Activated T-cell treated with anti-CD3 and anti-CD28 coated beads for 24 hours (primary cell): ENCODE measurements at regions not wholly inside any gene's neighbourhood (a gene's known extent, or its start where the extent isn't known, plus 50 kb on each side); places are given as distances from the start of the nearest gene placed in this dataset.
"Not testable (repeated sequence)": the region's sequence is repeated elsewhere in the genome, so short reads cannot be mapped to it uniquely, and the experiment has no call there.

Experiments used
- DNase-seq: peaks from one replicate; pipeline ENCODE4 v3.0.0-alpha.2; 2020; ENCODE audit warnings: low read depth

DNA sequence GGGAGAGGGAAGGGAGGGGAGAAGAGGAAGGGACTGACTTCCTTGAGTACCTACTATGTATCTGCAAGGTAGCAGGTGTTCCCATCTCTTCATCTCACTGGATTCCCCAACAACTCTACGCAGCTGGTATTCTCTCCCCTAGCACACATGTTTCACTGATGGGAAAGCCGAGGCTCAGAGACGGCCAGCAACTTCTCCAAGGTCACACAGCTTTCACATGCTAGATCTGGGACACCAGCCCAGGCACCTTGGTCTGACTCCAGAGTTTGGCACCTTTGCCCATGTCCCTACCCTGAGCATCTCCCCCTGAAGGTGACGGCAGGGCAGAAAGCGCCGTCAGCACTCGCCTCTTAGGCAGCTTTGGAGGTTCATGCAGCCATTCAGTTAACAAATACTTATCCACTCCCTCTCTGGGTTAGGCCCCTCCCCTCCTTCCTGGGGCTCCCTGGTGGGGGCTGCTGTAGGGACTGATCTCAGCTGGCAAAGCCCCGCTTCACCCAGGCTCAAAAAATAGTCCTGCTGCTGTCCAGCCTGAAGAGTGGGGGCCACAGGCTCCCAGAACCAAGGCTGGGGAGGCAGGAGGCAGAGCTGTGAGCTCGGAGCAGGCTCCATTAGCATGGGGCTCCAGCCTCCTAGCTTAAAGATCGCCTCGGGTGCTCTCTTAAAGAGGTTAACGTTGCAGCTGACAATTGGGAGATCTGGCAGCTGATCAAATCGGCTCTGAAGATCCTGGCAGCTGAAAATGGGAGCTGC lies 79.4 kb downstream of the IGLL1 start:
- no peak for DNase-seq

DNA sequence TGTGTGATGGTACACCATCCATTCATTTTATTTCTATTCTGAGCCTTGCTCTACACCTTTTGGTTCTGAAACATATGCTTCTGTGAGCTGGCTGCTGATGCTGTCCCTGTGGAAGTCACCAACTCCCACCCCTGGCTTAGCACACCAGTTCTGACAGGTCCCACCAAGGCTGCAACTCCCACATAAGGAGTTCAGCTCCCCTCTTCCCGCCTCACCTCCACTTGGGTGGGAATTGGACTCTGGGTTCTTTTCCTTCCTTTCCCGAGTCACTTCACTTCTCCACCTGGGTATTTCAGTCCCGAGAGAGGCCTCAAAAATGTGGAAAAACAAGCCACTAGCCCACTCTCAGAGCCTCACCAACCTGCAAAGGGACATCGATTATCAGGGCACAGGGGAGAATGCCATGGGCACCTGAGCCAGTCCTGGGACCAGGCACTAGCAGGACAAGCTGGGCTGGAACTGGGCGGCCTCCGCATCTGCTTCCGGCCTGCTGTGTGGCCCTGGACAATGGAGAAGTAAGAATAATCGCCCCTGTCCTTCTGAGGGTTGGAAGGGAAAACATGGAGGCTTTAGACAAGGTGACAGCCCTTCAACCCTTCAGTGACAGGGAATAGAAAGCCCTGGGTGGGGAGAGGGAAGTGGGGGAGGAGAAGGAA lies 80.1 kb downstream of the IGLL1 start:
- no peak for DNase-seq

DNA sequence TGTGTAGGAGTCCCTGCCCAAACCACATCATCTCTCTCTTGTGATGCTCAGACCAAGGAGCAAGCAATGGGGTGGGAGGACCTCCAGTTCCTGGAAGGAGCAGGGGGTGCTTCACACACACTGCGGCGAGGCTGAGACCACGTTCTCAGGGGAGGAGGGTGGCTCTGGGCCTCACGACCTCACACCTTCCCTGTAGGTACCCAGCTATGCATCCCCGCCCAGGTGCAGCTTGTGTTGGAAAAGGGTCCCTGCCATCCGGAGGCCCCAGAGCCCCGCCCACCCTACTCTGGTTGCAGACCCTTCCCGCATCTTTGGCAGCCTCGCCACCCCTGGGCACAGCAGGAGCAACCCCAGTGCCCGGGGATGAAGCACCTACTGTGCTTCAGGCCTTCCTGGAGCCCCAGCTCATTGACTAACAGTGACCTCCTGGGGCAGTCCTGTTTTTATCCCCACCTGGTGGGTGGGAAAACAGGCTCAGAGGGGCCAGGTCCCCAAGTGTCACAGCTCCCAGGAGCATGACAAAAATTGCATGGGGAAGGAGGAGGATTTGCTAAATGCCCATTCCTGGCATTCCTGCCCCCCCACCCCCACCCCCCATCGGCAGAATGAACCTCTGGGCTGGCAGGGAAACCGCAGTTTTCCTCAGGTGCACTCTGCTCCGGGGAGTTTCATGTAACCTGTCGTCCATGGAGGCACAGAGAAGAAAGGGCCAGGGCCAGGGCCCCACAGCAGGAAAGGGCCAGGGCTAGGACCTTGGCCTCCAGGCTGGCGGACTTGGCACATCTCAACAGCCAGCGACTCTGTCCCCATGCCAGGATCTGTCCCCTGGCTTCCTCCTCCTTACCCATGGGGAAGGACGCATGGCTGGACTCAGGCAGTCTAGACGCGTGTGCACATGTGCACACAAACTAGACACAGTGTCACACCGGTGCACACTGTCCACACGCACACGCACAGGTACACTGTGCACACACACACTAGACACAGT lies 81.0 kb downstream of the IGLL1 start:
- no peak for DNase-seq

DNA sequence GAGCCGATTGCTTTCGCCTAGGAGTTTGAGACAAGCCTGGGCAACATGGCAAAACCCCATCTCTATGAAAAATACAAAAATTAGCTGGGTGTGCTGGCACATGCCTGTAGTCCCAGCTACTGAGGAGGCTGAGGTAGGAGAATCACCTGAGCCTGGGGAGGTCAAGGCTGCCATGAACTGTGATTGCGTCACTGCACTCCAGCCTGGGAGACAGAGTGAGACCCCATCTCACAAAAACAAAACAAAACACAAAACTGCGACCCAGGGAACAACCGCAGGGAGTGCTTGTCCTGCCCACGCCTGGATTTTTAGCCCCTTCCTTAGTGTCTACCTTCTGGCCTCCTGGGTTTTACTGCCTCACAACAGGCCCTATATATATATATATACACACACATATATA lies 82.2 kb downstream of the IGLL1 start:
- not testable (repeated sequence) for DNase-seq

DNA sequence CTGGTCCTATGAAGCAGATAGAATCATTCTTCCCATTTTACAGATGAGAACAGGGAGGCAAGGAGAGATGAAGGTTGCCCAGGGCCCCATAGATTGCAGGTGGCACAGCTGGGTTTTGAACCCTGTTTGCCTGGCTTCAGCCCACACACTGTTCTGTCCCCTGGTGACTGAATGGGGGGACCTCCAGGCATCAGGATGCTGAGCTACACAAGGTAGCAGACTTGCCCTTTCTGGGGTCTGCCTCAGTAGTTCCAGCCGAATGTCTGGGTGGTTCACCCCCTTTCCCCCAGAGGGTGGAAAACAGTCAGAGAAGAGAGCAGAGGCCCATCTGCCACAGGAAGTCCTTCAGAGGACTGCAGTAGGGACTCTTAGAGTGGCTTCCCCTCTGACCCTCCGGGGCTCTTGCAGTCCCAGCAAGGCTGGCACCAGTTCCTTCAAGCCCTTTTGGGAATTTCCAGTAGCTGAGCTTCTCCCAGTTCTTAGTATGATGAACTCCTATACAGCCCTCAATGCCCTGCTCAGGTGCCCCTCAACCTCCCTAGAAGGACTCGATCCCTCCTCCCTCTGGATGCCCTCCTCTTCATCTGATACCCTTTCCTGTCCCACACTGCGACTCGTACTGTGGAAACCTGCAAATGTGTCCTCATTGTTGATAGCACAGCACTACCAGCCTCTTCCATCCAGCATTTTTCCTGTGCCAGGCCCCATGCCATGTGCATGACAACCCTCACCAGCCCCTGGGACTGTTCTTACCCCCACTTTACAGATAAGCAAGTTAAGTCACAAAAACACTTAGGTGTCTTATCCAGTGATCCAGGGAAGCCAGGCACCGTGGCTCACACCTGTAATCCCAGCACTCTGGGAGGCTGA lies 82.8 kb downstream of the IGLL1 start:
- DNase-seq: no peak

DNA sequence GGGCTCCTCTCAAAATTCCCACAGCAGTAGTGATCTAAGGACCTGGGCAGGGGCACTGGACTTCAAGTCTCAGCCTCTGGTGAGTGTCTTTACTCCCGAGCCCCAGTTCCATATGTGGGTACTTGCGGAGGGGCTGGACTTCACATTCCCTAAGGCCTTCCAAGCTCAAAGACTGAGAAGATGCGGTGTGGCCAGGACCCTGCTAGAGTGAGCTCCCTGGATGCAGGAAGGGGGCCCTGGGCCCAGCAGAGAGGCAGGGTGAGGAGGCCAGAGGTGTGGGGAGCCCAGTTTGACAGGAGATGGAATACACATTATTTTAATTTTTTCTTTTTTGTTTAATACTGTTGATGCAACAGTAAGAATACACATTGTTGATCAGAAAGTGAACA lies 83.7 kb downstream of the IGLL1 start:
- DNase-seq: no peak

DNA sequence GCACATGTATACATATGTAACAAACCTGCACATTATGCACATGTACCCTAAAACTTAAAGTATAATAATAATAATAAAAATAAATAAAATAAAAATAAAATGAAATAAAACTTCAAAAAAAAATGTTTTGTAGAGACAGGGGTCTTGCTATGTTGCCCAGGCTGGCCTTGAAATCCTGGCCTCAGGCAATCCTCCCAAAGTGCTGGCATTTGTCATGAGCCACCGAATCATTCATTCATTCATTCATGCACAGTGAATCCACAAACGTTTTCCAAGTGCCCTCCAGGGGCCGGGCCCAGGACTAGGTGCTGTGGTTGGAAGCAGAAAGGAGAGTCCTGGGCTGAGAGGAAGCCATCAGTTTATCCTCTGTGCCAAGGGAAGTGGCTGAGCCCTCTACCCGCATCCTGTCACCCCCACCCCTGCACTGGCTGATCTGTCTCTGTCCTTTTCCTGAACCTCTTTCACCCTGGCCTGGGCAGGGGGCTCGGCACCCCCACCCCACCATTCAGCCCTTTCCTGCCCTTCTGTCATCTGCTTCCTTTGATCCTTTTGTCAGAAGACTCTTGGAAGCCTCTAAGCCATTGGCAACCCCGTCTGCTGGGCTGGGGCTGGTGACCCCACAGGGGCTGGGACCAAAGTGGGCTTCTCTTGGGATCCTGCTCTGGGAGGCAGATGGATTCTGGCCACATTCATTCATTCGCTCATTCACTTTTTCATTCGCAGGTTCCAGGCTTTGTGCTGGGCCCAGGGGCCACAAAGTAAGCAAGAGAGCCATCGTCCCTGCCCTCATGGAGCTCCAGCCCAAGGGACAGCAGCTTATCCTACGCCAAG lies 84.3 kb downstream of the IGLL1 start:
- DNase-seq: no peak

DNA sequence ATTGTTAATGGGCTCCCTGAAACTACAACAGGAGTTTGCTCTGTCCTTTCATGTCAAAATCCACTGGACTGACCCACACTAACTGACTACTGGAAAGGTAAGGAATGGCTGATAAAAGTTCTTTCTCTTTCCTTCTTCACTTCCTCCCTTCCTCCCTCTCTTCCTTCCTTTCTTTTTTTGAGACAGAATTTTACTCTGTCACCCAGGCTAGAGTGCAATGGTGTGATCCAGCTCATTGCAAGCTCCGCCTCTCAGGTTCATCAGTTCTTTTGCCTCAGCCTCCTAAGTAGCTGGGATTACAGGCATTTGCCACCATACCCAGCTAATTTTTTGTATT lies 85.2 kb downstream of the IGLL1 start:
- DNase-seq: no peak

DNA sequence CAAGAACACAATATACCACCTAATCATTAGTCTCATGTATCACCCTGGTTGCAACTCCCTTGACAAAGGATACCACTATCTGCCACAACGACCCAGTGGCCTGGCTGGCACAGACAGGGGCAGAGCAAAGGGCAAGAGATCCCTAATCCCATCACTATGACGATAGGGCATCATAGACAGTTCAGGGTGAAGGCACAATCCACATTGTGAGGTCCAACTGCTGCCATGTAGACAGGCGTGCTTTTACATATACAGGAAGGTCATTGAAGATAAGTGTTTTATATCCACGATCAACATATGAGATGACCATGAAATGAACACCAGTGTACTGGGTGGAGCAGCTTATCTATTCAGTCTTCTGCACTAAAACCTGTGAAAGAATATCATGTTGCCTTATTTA lies 94.6 kb downstream of the IGLL1 start:
- DNase-seq: no peak

DNA sequence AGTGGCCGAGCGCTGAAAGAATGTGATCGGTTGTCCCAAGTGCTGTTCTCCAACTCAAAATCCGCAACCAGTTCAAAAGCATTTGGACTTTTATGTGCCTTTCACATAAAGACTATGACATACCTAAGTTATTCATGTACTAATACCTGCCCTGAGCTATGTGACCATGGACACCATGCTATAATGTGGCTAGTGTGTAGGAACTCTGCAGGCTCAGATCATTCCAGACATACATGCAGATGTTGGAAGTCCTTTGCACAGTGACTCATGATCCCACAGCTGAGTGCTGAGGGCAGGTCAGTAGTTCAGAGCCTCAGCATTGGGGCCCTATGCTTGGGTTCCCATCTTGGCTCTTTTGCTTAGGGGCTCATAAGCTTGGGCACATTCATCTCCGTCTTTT lies 95.4 kb downstream of the IGLL1 start:
- DNase-seq: no peak

DNA sequence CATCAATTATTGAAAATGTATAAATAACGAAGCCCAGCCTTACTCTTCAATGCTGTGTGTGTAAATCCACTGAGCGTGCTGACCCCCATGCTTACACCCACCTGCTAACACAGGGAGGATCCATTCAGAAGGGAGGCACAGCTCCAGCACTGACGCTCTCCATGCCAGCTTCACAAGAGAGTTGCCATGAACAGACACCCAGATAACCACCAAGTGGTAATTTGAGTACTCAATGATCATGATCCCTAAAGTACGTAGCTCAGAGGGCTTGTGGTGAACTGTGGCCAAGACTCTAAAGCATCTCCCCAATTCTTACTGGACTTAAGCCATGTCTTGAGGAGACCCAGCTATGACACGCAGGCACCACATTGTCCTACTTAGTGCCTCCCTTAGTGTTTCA lies 98.7 kb downstream of the IGLL1 start:
- DNase-seq: no peak

DNA sequence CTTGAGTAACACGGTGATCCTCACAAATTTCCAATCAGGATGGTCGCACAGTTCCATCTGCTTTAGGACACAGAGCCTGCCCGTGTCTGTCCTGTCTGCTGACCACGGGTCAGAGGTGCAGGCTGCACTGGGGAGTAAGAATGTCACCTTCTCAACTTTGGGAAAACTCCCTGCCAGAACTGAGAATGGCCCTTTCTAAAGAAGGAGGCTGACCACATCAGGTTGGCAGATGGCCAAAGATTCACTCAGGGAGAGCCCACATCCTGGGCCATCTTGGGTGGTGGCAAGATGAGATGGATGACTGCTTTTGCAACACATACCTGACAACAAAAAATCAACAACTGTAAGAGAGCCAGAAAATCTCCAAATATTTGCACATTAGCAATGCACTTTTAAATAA lies 101.9 kb downstream of the IGLL1 start:
- DNase-seq: no peak

DNA sequence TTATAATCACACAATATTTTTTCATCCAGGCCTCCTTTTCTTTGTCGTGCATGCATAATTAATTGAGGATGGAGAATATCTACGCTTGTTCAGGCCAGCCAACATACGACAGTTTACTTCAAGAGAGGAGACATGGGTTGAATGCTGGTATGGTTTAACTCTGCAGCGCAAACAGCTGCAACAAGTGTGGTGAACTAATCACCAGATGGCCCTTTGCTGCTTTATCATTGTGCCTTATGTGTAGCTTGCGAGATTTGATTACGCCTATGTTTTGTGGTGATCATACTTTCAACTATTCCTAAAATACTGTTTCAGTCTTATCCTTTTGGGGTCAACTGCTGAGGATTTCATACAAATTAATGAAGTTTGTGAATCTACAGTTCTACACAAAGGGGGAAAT lies 105.6 kb downstream of the IGLL1 start:
- DNase-seq: not testable (repeated sequence)

DNA sequence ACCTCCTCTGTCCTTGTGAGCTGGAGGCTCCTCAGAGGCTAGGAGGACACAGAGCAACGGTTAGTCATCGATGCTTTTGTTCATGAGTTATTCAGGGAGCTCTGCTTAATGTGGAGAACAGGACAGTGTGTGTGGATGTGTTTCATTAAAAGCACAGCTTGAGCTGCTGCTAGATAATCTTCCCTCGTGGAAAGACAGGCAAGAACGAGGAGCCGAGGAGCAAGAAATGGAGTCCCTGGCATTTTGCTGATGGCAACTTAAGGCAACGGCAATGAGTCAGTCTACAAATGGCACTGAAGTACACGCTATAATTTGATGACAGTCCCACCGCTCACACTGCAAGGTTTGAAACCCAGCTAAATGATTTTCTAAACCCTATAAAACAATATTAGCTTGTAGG lies 106.2 kb downstream of the IGLL1 start:
- no peak for DNase-seq

DNA sequence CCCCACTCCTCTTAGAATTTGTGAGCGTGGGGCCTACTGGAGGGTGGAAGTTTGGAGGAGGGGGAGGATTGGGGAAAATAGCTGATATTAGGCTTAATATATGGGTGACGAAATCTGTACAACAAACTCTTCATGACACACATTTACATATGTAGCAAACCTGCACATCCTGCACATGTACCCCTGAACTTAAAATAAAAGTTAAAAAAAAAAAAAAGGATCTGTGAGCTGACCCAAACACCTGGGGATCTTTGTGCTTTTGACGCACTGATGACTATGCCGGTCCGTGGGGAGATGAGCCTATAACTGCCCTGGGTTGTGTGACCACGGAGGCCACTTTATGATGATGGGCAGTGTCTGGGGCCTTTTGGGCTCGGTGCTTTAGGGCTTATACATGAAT lies 107.7 kb downstream of the IGLL1 start:
- not testable (repeated sequence) for DNase-seq

DNA sequence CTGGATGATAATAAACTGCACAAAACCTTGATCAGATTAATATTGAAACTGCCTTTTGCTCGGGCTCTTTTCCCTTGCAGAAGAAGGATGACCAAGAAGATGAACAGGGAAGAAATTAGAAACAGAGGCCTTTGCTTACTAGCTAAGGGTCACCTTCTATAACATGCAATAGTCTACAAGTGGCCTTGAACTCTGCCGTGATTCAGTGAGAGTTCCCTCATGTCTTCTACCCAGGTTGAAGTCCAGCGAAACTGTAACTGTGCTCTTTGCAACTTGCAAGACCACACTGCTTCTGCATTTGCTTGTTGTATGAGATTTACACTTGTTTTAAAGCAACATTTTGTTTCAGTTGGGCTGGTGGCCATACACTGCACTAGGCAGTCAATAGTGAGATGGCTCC lies 108.4 kb downstream of the IGLL1 start:
- no peak for DNase-seq

DNA sequence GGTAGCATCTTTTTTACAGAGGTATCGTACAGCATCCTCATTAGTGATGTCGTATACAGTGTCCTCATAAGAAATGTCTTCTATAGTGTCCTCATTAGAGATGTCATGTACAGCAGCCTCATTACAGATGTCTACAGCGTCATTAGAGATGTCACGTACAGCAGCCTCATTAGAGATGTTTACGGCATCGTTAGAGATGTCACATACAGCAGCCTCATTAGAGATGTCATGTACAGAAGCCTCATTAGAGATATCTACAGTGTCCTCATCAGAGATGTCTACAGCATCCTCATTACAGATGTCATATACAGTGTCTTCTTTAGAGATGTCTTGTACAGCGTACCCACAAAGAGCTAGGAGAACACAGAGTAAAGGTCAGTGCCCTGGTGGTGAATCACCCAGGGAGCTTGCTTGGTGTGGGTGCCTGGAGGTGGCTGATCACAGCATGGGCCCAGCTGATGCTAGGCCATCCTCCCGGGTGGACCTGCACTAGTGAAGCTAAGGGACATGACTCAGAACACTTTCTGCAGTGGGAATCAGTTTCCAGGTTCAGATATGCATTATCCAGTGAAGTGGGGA lies 109.2 kb downstream of the IGLL1 start:
- no peak for DNase-seq

DNA sequence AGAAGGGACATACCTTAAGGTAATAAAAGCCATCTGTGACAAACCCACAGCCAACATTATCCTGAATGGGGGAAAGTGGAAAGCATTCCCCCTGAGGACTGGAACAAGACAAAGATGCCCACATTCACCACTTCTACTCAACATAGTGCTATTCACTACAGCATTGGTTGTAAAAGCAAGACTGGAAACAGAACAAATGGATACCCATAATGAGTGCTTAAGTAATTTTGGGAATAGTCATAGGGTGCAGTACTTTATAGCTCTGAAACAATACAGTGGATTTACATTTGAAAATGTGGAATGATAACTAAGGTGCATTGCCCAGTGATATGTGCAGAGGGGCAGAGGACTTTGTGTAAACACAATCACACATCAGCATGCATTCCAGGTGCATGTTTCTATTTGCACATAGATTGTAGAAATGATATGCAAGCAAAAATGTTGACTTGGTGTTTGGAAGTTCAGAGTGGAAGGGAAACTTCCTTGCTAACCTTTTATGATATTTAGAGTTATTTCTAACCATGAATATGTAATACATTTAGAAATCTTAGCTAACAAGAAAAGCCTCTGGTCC lies 112.3 kb downstream of the IGLL1 start:
- DNase-seq: no peak

DNA sequence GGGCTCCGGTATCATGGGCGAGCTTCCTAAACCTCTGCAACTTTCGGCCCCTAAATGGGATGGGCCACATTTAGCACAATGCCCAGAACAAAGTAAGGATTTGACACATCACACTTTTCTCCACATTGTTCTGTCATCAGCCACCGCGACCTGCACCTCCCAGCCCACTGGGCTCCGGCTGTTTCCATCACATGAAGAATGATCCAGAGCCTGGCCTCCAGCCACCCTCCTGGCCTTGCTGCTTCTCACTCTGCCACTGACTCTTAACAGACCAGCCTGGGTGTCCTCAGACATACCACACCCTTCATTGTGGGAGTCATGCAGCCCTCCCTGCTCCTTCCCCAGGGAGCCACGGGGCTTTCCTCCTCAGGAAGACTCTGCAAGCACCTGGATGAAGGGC lies 113.7 kb downstream of the IGLL1 start:
- DNase-seq: no peak

DNA sequence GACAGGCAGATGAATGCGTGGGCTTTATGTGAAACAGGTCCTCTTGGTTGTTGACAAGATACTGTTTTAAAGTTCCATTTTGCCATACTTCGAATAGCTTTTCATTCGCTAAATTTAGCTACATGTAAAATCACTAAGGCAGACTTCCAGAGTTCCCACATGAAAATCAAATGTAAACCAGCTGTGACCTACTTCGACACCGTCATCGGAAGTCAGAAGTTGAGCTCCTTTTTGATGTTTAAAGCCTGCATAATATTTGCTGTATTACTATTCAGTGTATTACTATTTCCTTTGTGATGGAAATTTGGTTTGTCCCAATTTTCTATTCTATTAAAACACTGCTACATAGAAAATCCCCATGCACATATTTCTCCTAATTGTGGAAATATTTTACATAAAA lies 115.3 kb downstream of the IGLL1 start:
- not testable (repeated sequence) for DNase-seq
